Activated CD8-positive, alpha-beta T cell treated with anti-CD3 and anti-CD28 coated beads for 36 hours (primary cell): ENCODE measurements at regions not wholly inside any gene's neighbourhood (a gene's known extent, or its start where the extent isn't known, plus 50 kb on each side); places are given as distances from the start of the nearest gene placed in this dataset.

Source experiments
- ATAC-seq: fragments of 200-7000 bp; cut with Tn5 transposase; one replicate; pipeline ENCODE4 v1.10.0; 2021; ENCODE audit warnings: mild to moderate bottlenecking, moderate library complexity
- CTCF ChIA-PET: fragments of 350-600 bp; sonication (Branson Sonifier 250); formaldehyde crosslinking; loops from one replicate; lab custom pipeline; 2021; ENCODE audit warnings: antibody characterized with exemption; lab: Charles Lee
- POLR2A ChIA-PET: fragments of 350-600 bp; sonication (Branson Sonifier 250); formaldehyde crosslinking; loops from one replicate; lab custom pipeline; 2021; ENCODE audit warnings: antibody characterized with exemption; lab: Charles Lee
- DNase-seq: peaks from one replicate; pipeline ENCODE4 v3.0.0-alpha.2; 2020
- H3K27ac Mint-ChIP-seq: one replicate; pipeline ENCODE4 v1.8.0; 2021; ENCODE audit warnings: mild to moderate bottlenecking, mixed read lengths
- H3K27me3 Mint-ChIP-seq: one replicate; pipeline ENCODE4 v1.8.0; 2021; ENCODE audit warnings: mixed read lengths
- H3K36me3 Mint-ChIP-seq: one replicate; pipeline ENCODE4 v1.8.0; 2021; ENCODE audit warnings: low read depth, mixed read lengths
- H3K4me1 Mint-ChIP-seq: one replicate; pipeline ENCODE4 v1.8.0; 2021; ENCODE audit warnings: low read depth, mixed read lengths
- H3K4me3 Mint-ChIP-seq: one replicate; pipeline ENCODE4 v1.8.0; 2021; ENCODE audit warnings: mild to moderate bottlenecking, moderate library complexity, mixed read lengths
- H3K9me3 Mint-ChIP-seq: one replicate; pipeline ENCODE4 v1.8.0; 2021; ENCODE audit warnings: mixed read lengths
- intact Hi-C: fragments of 100-400 bp; cut with micrococcal nuclease; formaldehyde crosslinking; loops from one replicate; pipeline ENCODE4 v1.10.0; 2022
- TF ChIP-seq, protein P1 (sequence below): fragments of 200-600 bp; IDR thresholded peaks from one replicate; pipeline ENCODE4 v1.8.0; 2022; ENCODE audit warnings: antibody characterized with exemption, mild to moderate bottlenecking

GRCh38 chr4:54843106-54843505 is 185.3 kb downstream of the KIT start:
- intact Hi-C loops = no loop called here
- TF ChIP-seq, protein P1, sequence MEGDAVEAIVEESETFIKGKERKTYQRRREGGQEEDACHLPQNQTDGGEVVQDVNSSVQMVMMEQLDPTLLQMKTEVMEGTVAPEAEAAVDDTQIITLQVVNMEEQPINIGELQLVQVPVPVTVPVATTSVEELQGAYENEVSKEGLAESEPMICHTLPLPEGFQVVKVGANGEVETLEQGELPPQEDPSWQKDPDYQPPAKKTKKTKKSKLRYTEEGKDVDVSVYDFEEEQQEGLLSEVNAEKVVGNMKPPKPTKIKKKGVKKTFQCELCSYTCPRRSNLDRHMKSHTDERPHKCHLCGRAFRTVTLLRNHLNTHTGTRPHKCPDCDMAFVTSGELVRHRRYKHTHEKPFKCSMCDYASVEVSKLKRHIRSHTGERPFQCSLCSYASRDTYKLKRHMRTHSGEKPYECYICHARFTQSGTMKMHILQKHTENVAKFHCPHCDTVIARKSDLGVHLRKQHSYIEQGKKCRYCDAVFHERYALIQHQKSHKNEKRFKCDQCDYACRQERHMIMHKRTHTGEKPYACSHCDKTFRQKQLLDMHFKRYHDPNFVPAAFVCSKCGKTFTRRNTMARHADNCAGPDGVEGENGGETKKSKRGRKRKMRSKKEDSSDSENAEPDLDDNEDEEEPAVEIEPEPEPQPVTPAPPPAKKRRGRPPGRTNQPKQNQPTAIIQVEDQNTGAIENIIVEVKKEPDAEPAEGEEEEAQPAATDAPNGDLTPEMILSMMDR = no peak
- ATAC-seq = no peak
- no peaks in the 10 kb centered on the region for H3K9me3 Mint-ChIP-seq
- H3K27ac Mint-ChIP-seq = no peak overlapping the region
- ChIA-PET CTCF (no interaction called here), POLR2A (no interaction called here)
- H3K36me3 Mint-ChIP-seq = no peaks in the 10 kb centered on the region
- H3K4me1 Mint-ChIP-seq = peaks cover 2% of the 10 kb centered on the region
- no peaks in the 10 kb centered on the region for H3K27me3 Mint-ChIP-seq
- DNase-seq = no peak
- H3K4me3 Mint-ChIP-seq = no peak overlapping the region

DNA sequence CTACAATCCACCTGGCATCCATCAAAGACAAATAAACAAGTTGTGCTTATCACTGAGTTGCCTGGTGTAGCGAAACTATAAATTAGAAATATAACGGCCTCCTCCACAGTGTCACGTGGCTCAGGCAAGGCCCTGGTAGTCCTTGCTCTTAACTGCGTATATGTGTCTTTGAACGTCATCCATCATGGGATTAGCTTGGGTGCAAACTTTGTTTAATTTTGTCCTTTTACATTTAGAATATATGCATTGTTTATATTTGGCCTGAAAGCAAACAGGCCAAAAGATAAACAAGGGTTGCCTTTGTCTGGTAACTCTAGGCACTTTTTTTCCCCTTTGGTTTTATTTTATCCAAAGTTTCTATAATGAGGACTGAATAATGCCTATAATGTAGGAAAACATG is 184.9 kb downstream of the KIT start:
- ATAC-seq (no peak), DNase-seq (no peak)
- Mint-ChIP-seq H3K27ac (no peak overlapping the region), H3K4me3 (no peak overlapping the region), H3K27me3 (no peaks in the 10 kb centered on the region), H3K4me1 (peaks cover 2% of the 10 kb centered on the region), H3K36me3 (no peaks in the 10 kb centered on the region), H3K9me3 (no peaks in the 10 kb centered on the region)
- POLR2A ChIA-PET = no interaction called here
- TF ChIP-seq, protein P1 = no peak
- intact Hi-C loops = no loop called here
- CTCF ChIA-PET = interaction anchor here (0.9 to 1.0 kb wide), 2 partner anchors 118 to 128 kb away, joined by 3 read pairs; no protein-coding TSS in a partner anchor

DNA sequence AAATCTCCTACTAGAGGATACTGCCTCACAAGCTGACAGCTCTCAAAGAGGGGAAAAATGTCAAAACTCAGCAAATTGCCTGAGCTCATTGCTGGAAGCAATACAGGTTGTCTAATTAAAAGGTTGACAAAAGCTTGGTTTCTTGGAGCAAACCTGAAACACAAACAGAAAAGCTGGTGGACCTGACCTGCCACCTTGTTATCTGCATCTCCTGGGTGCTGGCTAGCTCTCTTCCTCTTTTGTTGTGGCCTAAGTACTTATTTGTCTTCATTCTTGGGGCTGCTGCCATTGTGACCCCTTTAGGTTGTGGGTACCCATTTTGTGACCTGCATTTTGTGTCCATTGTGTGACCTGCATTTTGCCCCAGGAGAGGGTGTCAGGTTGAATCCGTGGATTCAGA is 184.5 kb downstream of the KIT start:
- Mint-ChIP-seq H3K4me1 (peaks cover 2% of the 10 kb centered on the region), H3K9me3 (no peaks in the 10 kb centered on the region), H3K27ac (no peak overlapping the region), H3K4me3 (no peak overlapping the region), H3K27me3 (no peaks in the 10 kb centered on the region), H3K36me3 (no peaks in the 10 kb centered on the region)
- POLR2A ChIA-PET = no interaction called here
- DNase-seq = no peak
- intact Hi-C loops = no loop called here
- TF ChIP-seq, protein P1 = no peak
- no peak for ATAC-seq
- CTCF ChIA-PET = interaction anchor here (0.9 to 1.0 kb wide), 2 partner anchors 119 to 129 kb away, joined by 3 read pairs; no protein-coding TSS in a partner anchor

DNA sequence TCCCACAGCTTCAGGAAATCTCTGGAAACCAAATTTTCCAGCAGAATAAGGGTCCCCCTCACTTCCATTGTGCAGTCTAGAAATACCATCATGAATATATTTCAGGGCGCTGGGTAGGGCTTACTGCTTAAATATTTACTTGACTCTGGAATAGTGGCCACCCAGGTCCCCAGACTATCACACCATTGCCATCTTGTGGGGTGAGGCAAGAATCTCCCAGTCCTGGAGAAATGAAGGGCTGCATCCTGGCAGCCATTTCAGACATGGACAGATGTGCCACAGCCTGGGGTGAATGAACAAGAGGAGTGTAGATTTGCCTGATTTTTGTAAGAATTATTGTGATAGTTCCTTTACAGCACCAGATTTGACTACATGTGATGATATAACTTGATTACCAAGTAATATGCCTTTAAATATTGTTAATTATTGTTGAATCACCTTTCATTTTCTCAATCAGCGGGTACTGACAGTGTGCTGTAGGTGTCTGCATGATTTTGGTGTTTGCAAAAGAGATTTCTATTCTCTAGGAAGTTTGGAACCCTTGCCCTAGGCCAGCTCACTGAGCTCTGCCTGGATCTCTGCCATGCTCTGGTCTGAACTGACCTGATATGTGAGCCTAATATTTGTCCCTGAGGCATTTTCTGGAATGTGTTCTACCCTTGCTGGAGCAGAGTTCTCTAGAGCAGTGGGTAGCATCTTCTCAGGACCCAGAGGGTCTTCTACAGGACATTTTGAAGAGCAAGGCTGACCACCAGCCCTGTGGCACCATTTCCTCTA is 183.4 kb downstream of the KIT start:
- Mint-ChIP-seq H3K36me3 (no peaks in the 10 kb centered on the region), H3K9me3 (no peaks in the 10 kb centered on the region), H3K27ac (no peak overlapping the region), H3K4me3 (no peak overlapping the region), H3K27me3 (no peaks in the 10 kb centered on the region), H3K4me1 (peaks cover 2% of the 10 kb centered on the region)
- POLR2A ChIA-PET = no interaction called here
- CTCF ChIA-PET = no interaction called here
- DNase-seq (no peak), ATAC-seq (no peak)
- TF ChIP-seq, protein P1 = no peak
- intact Hi-C loops = no loop called here

DNA sequence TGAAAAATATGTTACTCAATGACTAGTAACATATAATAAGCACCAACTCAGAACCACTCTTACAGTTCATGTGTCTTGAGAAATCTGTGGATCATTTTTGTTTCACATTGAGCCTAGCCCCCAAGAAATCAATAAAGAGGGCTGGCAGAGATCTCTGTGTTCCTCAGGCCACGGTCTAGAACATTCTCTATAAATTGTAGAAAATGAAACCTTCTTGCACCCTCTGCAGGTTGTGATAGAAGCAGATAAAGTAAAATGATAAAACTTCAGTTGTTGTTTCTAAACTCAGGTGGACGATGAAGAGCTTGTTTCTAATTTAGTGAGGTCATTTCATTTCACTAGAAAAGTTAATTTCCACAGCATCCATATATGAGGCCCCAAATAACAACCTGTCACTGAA is 182.7 kb downstream of the KIT start:
- Mint-ChIP-seq H3K36me3 (no peaks in the 10 kb centered on the region), H3K9me3 (no peaks in the 10 kb centered on the region), H3K4me3 (no peak overlapping the region), H3K27me3 (no peaks in the 10 kb centered on the region), H3K4me1 (peaks cover 2% of the 10 kb centered on the region), H3K27ac (no peak overlapping the region)
- DNase-seq = no peak
- ChIA-PET CTCF (no interaction called here), POLR2A (no interaction called here)
- intact Hi-C loops = no loop called here
- TF ChIP-seq, protein P1 = no peak
- ATAC-seq = no peak
